OCI-LY3 (cell line): ENCODE measurements at regions not wholly inside any gene's neighbourhood (a gene's known extent, or its start where the extent isn't known, plus 50 kb on each side); places are given as distances from the start of the nearest gene placed in this dataset.

ENCODE experiments used
- H2AFZ ChIP-seq: fragments of 200-600, 300-600 bp; shearing (Covaris generic); 2 replicates; pipeline ENCODE4 v1.6.0; 2014; ENCODE audit warnings: antibody characterized with exemption, low read depth, low read length
- H3K27ac ChIP-seq: fragments of 200-600, 300-600 bp; sonication (generic); 2 replicates; pipeline ENCODE4 v1.5.1; 2014; ENCODE audit warnings: mild to moderate bottlenecking, low read length, moderate library complexity, mixed read lengths
- H3K27me3 ChIP-seq: fragments of 200-600, 300-600 bp; sonication (generic); 2 replicates; pipeline ENCODE4 v1.6.1; 2014; ENCODE audit warnings: low read depth, low read length, mixed read lengths
- H3K36me3 ChIP-seq: fragments of 200-600, 300-600 bp; sonication (generic); replicated peaks from 2 replicates; pipeline ENCODE3; 2014; ENCODE audit warnings: low read depth, low read length, mixed read lengths
- H3K4me1 ChIP-seq: fragments of 300-600, 200-600 bp; sonication (generic); 2 replicates; pipeline ENCODE4 v1.6.1; 2014; ENCODE audit warnings: low read length, mixed read lengths
- H3K4me2 ChIP-seq: fragments of 200-600, 300-600 bp; sonication (generic); 2 replicates; pipeline ENCODE4 v1.6.1; 2014; ENCODE audit warnings: low read length, mixed read lengths
- H3K4me3 ChIP-seq: fragments of 300-600, 200-600 bp; sonication (generic); 2 replicates; pipeline ENCODE4 v1.5.1; 2014; ENCODE audit warnings: antibody characterized with exemption, mild to moderate bottlenecking, low read length, moderate library complexity
- H3K79me2 ChIP-seq: fragments of 300-600, 200-600 bp; shearing (Covaris generic); 2 replicates; pipeline ENCODE4 v1.6.1; 2014; ENCODE audit warnings: mild to moderate bottlenecking, low read length, mixed read lengths
- H3K9ac ChIP-seq: fragments of 300-600, 200-600 bp; shearing (Covaris generic); 2 replicates; pipeline ENCODE4 v1.6.0; 2014; ENCODE audit warnings: mild to moderate bottlenecking, low read length, moderate library complexity
- H3K9me3 ChIP-seq: fragments of 200-600, 300-600 bp; shearing (Covaris generic); 2 replicates; pipeline ENCODE4 v1.6.1; 2014; ENCODE audit warnings: low read length, mixed read lengths; ENCODE audit not compliant: insufficient read depth
- H4K20me1 ChIP-seq: fragments of 200-600, 300-600 bp; sonication (generic); 2 replicates; pipeline ENCODE4 v1.6.1; 2016; ENCODE audit warnings: low read length, mixed read lengths; ENCODE audit not compliant: insufficient read depth
- CTCF ChIP-seq: fragments of 200-600, 300-600 bp; sonication (generic); IDR thresholded peaks from 2 replicates; pipeline ENCODE4 v1.5.1; 2014; ENCODE audit warnings: antibody characterized with exemption, low read length, low read depth
- EZH2phosphoT487 ChIP-seq: fragments of 200-600 bp; shearing (Covaris generic); IDR thresholded peaks from 2 replicates; pipeline ENCODE4 v1.6.1; 2018; ENCODE audit warnings: antibody characterized with exemption, mixed run types, low read depth

GRCh38 chr14:94717808-94718207, 52.1 kb downstream of the GSC start:
- no peaks in the 10 kb centered on the region for H3K79me2 ChIP-seq
- no peaks in the 10 kb centered on the region for H4K20me1 ChIP-seq
- no peaks in the 10 kb centered on the region; the same call in 1 of the 2 replicates for H3K27me3 ChIP-seq
- H3K36me3 ChIP-seq: no peaks in the 10 kb centered on the region
- no peak for TF ChIP-seq CTCF
- no peak for TF ChIP-seq EZH2phosphoT487
- H3K9me3 ChIP-seq: no peaks in the 10 kb centered on the region
- H3K4me3 ChIP-seq: no peak overlapping the region
- no peak overlapping the region for H3K27ac ChIP-seq
- no peaks in the 10 kb centered on the region for H3K4me1 ChIP-seq
- no peak overlapping the region for H3K9ac ChIP-seq
- no peak overlapping the region for H3K4me2 ChIP-seq
- no peak overlapping the region for H2AFZ ChIP-seq

GRCh38 chr14:94716976-94717375, 52.9 kb downstream of the GSC start:
- no peak for TF ChIP-seq EZH2phosphoT487
- TF ChIP-seq CTCF: no peak
- Histone ChIP-seq H3K4me2 (no peak overlapping the region), H3K79me2 (no peaks in the 10 kb centered on the region), H3K27ac (no peak overlapping the region), H3K4me3 (no peak overlapping the region), H3K9me3 (no peaks in the 10 kb centered on the region), H2AFZ (no peak overlapping the region), H3K4me1 (no peaks in the 10 kb centered on the region), H4K20me1 (no peaks in the 10 kb centered on the region), H3K27me3 (peaks cover 2% of the 10 kb centered on the region), H3K9ac (no peak overlapping the region), H3K36me3 (no peaks in the 10 kb centered on the region)

- H3K9me3 ChIP-seq: no peaks in the 10 kb centered on the region
- no peak overlapping the region for H2AFZ ChIP-seq
- peaks cover 16% of the 10 kb centered on the region for H3K27me3 ChIP-seq
- H3K27ac ChIP-seq: no peak overlapping the region
- TF ChIP-seq EZH2phosphoT487: no peak
- TF ChIP-seq CTCF: no peak
- H4K20me1 ChIP-seq: no peaks in the 10 kb centered on the region
- H3K9ac ChIP-seq: no peak overlapping the region
- no peak overlapping the region for H3K4me3 ChIP-seq
- H3K4me1 ChIP-seq: no peaks in the 10 kb centered on the region
- no peaks in the 10 kb centered on the region for H3K36me3 ChIP-seq
- H3K79me2 ChIP-seq: no peaks in the 10 kb centered on the region
- H3K4me2 ChIP-seq: no peak overlapping the region
These were observed 56.8 kb downstream of the GSC start for GRCh38 chr14:94713115-94713514.

- Histone ChIP-seq H3K27ac (no peak overlapping the region), H3K27me3 (peaks cover 16% of the 10 kb centered on the region), H2AFZ (no peak overlapping the region), H4K20me1 (no peaks in the 10 kb centered on the region), H3K9ac (no peak overlapping the region), H3K79me2 (no peaks in the 10 kb centered on the region), H3K4me2 (no peak overlapping the region), H3K4me3 (no peak overlapping the region), H3K4me1 (no peaks in the 10 kb centered on the region), H3K9me3 (no peaks in the 10 kb centered on the region), H3K36me3 (no peaks in the 10 kb centered on the region)
- TF ChIP-seq CTCF: no peak
- TF ChIP-seq EZH2phosphoT487: no peak
These were observed 59.2 kb downstream of the GSC start for GRCh38 chr14:94710731-94711130.
